Liver (tissue), 8 donors: ENCODE measurements at regions not wholly inside any gene's neighbourhood (a gene's known extent, or its start where the extent isn't known, plus 50 kb on each side); places are given as distances from the start of the nearest gene placed in this dataset.

Experiments
- DNase-seq: peaks from one replicate; pipeline ENCODE4 v3.0.0-alpha.2; 2017; ENCODE audit warnings: low spot score
- H3K27ac ChIP-seq, 2 donors: one replicate each; pipeline ENCODE4 v1.7.0; 2013; ENCODE audit warnings: inconsistent platforms in 2 of 2, low read length in 2 of 2, control low read depth in 1 of 2, low read depth in 1 of 2, mild to moderate bottlenecking in 1 of 2
- H3K27me3 ChIP-seq, 4 donors: one replicate each; pipeline versions ENCODE4 v1.6.1 to v1.7.0; 2013; ENCODE audit warnings: low read length in 3 of 4, inconsistent platforms in 1 of 4, mild to moderate bottlenecking in 1 of 4, moderate library complexity in 1 of 4; ENCODE audit not compliant: control insufficient read depth in 4 of 4, insufficient read depth in 4 of 4
- H3K36me3 ChIP-seq, 4 donors: one replicate each; pipeline versions ENCODE4 v1.6.1 to v1.7.0; 2013; ENCODE audit warnings: low read length in 3 of 4, mild to moderate bottlenecking in 3 of 4, low read depth in 1 of 4, moderate library complexity in 1 of 4; ENCODE audit not compliant: control insufficient read depth in 4 of 4, insufficient read depth in 3 of 4
- H3K4me1 ChIP-seq, 4 donors: one replicate each; pipeline versions ENCODE4 v1.6.1 to v1.7.0; 2013; ENCODE audit warnings: low read length in 3 of 4, mild to moderate bottlenecking in 3 of 4, moderate library complexity in 1 of 4; ENCODE audit not compliant: control insufficient read depth in 4 of 4, insufficient read depth in 4 of 4
- H3K4me3 ChIP-seq, 3 donors: one replicate each; pipeline versions ENCODE4 v1.6.1 to v1.7.0; 2013; ENCODE audit warnings: low read length in 3 of 3, control low read depth in 1 of 3, low read depth in 1 of 3, mild to moderate bottlenecking in 1 of 3
- H3K9ac ChIP-seq, 2 donors: one replicate each; pipeline ENCODE4 v1.7.0; 2013; ENCODE audit warnings: low read length in 2 of 2, mild to moderate bottlenecking in 2 of 2, moderate library complexity in 2 of 2, control low read depth in 1 of 2, low read depth in 1 of 2
- H3K9me3 ChIP-seq, 4 donors: one replicate each; pipeline versions ENCODE4 v1.6.1 to v1.7.0; 2013; ENCODE audit warnings: low read length in 3 of 4; ENCODE audit not compliant: control insufficient read depth in 4 of 4
- CTCF ChIP-seq: fragments of 150-350 bp; IDR thresholded peaks from 2 replicates; pipeline ENCODE4 v1.5.1; 2017; ENCODE audit warnings: improper control_type of control experiment, low read depth, low read length; ENCODE audit not compliant: missing input control
- EGR1 ChIP-seq, 2 donors: IDR thresholded peaks; 2 replicates each; pipeline ENCODE4 v1.6.1; 2016 to 2018; ENCODE audit warnings: antibody characterized with exemption in 2 of 2, low read depth in 2 of 2
- FOXA1 ChIP-seq: IDR thresholded peaks from 2 replicates; pipeline ENCODE4 v1.6.1; 2016; ENCODE audit warnings: antibody characterized with exemption
- FOXA2 ChIP-seq: IDR thresholded peaks from 2 replicates; pipeline ENCODE4 v1.6.1; 2016; ENCODE audit warnings: antibody characterized with exemption
- GABPA ChIP-seq, 2 donors: IDR thresholded peaks in 1 of 2; conservative IDR thresholded peaks in 1 of 2; 2 replicates each; pipeline ENCODE4 v1.6.1; 2016; ENCODE audit warnings: antibody characterized with exemption in 2 of 2, mild to moderate bottlenecking in 1 of 2, moderate library complexity in 1 of 2
- HNF4A ChIP-seq, 2 donors: conservative IDR thresholded peaks; 2 replicates each; pipeline ENCODE4 v1.6.1; 2016; ENCODE audit warnings: antibody characterized with exemption in 2 of 2, mild to moderate bottlenecking in 2 of 2
- JUND ChIP-seq, 2 donors: IDR thresholded peaks; 2 replicates each; pipeline ENCODE4 v1.6.1; 2016; ENCODE audit warnings: antibody characterized with exemption in 2 of 2
- NR2F2 ChIP-seq: IDR thresholded peaks from 2 replicates; pipeline ENCODE4 v1.6.1; 2016; ENCODE audit warnings: antibody characterized with exemption
- RXRA ChIP-seq, 2 donors: IDR thresholded peaks; 2 replicates each; pipeline ENCODE4 v1.6.1; 2017 to 2018; ENCODE audit warnings: antibody characterized with exemption in 2 of 2, mild to moderate bottlenecking in 1 of 2
- YY1 ChIP-seq: IDR thresholded peaks from 2 replicates; pipeline ENCODE4 v1.6.1; 2016; ENCODE audit warnings: antibody characterized with exemption, mild to moderate bottlenecking
- WGBS: extraction: QIAGEN DNeasy Blood & Tissue Kit; methylation state at CpG from one replicate; pipeline ENCODE4 v1.1.7; 2013; 5-methylcytosine and 5-hydroxymethylcytosine counted together
- TF ChIP-seq, protein P1 (sequence below): IDR thresholded peaks from 2 replicates; pipeline ENCODE4 v1.6.1; 2016; ENCODE audit warnings: antibody characterized with exemption, mild to moderate bottlenecking
- TF ChIP-seq, protein P2 (sequence below): IDR thresholded peaks from 2 replicates; pipeline ENCODE4 v1.6.1; 2016; ENCODE audit warnings: antibody characterized with exemption
- donor health status: healthy.
- donor health status: healthy.
- donor health status: healthy.
- donor health status: healthy.
- donor health status: healthy.

- Histone ChIP-seq H3K4me1 (no peaks in the 10 kb centered on the region), H3K9ac (no peak overlapping the region), H3K36me3 (no peaks in the 10 kb centered on the region), H3K4me3 (no peak overlapping the region), H3K27ac (no peak overlapping the region), H3K9me3 (no peaks in the 10 kb centered on the region), H3K27me3 (no peaks in the 10 kb centered on the region)
- no peak for DNase-seq
- TF ChIP-seq HNF4A (conservative IDR thresholded peaks at IDR 0.05) (no peak), EGR1 (IDR thresholded peaks at IDR 0.05; ENCODE audit: low read depth in 2 of 2) (no peak), RXRA (IDR thresholded peaks at IDR 0.05) (no peak), CTCF (no peak)
- TF ChIP-seq, protein P1, sequence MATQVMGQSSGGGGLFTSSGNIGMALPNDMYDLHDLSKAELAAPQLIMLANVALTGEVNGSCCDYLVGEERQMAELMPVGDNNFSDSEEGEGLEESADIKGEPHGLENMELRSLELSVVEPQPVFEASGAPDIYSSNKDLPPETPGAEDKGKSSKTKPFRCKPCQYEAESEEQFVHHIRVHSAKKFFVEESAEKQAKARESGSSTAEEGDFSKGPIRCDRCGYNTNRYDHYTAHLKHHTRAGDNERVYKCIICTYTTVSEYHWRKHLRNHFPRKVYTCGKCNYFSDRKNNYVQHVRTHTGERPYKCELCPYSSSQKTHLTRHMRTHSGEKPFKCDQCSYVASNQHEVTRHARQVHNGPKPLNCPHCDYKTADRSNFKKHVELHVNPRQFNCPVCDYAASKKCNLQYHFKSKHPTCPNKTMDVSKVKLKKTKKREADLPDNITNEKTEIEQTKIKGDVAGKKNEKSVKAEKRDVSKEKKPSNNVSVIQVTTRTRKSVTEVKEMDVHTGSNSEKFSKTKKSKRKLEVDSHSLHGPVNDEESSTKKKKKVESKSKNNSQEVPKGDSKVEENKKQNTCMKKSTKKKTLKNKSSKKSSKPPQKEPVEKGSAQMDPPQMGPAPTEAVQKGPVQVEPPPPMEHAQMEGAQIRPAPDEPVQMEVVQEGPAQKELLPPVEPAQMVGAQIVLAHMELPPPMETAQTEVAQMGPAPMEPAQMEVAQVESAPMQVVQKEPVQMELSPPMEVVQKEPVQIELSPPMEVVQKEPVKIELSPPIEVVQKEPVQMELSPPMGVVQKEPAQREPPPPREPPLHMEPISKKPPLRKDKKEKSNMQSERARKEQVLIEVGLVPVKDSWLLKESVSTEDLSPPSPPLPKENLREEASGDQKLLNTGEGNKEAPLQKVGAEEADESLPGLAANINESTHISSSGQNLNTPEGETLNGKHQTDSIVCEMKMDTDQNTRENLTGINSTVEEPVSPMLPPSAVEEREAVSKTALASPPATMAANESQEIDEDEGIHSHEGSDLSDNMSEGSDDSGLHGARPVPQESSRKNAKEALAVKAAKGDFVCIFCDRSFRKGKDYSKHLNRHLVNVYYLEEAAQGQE = no peak
- 74% methylated on average over 1 of the region's 1 CpG for WGBS
Observed at GRCh38 chr9:90322296-90322695, 320.3 kb downstream of the DIRAS2 start.

DNA sequence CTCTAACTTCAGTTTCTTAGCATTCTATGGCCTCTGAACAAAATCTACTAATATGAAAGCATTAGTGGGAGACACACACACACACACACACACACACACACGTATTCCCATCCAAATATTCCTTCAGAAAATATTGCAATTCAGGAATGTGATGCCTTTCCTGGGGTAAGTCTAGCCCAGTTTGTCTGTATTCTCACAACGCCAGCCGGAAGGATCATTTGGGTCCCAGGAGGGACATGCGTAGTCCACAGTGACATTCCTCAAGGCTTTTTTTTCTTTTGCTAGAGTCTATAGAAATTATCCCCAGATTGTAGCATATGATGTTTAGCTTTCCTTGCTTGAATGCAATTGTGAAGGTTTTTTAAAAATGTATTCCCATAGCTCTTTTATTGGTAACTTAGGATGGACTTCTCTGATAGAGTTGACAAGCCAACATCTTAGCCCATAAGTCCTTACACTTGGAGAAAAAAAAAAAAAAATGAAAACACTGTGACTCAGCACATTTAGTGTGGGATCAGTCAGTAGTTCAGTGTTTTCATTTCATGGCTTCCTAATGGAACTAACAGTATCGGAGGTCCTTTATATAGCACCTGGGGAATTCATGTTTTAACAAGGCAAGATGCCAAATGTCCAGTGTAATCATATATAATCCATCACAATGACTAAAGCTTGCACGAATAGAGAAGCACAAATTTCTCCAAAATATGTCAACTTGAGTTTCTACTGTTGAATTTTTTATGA lies 316.5 kb downstream of the DIRAS2 start:
- no peak overlapping the region for H3K9ac ChIP-seq
- H3K4me1 ChIP-seq = no peaks in the 10 kb centered on the region
- no peak overlapping the region for H3K4me3 ChIP-seq
- no peaks in the 10 kb centered on the region for H3K27me3 ChIP-seq
- no peaks in the 10 kb centered on the region for H3K36me3 ChIP-seq
- H3K9me3 ChIP-seq = no peaks in the 10 kb centered on the region
- no peak overlapping the region for H3K27ac ChIP-seq
- no peak for DNase-seq
- WGBS = 74% methylated on average over 6 of the region's 6 CpGs
- TF ChIP-seq FOXA2 = no peak
- TF ChIP-seq, protein P2, sequence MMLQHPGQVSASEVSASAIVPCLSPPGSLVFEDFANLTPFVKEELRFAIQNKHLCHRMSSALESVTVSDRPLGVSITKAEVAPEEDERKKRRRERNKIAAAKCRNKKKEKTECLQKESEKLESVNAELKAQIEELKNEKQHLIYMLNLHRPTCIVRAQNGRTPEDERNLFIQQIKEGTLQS = no peak
- no peak for TF ChIP-seq JUND (IDR thresholded peaks at IDR 0.05)
- no peak for TF ChIP-seq EGR1 (IDR thresholded peaks at IDR 0.05; ENCODE audit: low read depth in 2 of 2)
- TF ChIP-seq YY1 = no peak
- no peak for TF ChIP-seq FOXA1
- no peak for TF ChIP-seq GABPA (IDR thresholded peaks at IDR 0.05 in 1 of 2, conservative IDR thresholded peaks at IDR 0.05 in 1 of 2)
- TF ChIP-seq NR2F2 = no peak
- no peak for TF ChIP-seq CTCF
